HG03439 (cell line): ENCODE measurements at regions not wholly inside any gene's neighbourhood (a gene's known extent, or its start where the extent isn't known, plus 50 kb on each side); places are given as distances from the start of the nearest gene placed in this dataset.

Experiments
- ATAC-seq: cut with Tn5 transposase; IDR thresholded peaks from one replicate; pipeline ENCODE4 v1.9.1; 2021; ENCODE audit warnings: mild to moderate bottlenecking, moderate library complexity; ENCODE audit not compliant: unreplicated experiment

GRCh38 chr10:129361676-129362376 lies 105.2 kb upstream of the MGMT start:
- ATAC-seq: no peak

GRCh38 chr10:129364949-129365348 lies 102.1 kb upstream of the MGMT start:
- ATAC-seq: no peak

GRCh38 chr10:129365767-129366402 lies 101.2 kb upstream of the MGMT start:
- ATAC-seq: no peak

- ATAC-seq: no peak
Observed at GRCh38 chr10:129366450-129366849, 100.6 kb upstream of the MGMT start.

- no peak for ATAC-seq
Observed at GRCh38 chr10:129369566-129369965, 97.5 kb upstream of the MGMT start.

GRCh38 chr10:129371541-129371940 lies 95.5 kb upstream of the MGMT start:
- ATAC-seq: no peak

- no peak for ATAC-seq
Observed at GRCh38 chr10:129372172-129372571, 94.9 kb upstream of the MGMT start.

GRCh38 chr10:129373231-129373630 lies 93.8 kb upstream of the MGMT start:
- ATAC-seq: no peak

- ATAC-seq: no peak
Observed at GRCh38 chr10:129373718-129374117, 93.3 kb upstream of the MGMT start.

GRCh38 chr10:129375171-129375570 lies 91.9 kb upstream of the MGMT start:
- ATAC-seq: no peak

- ATAC-seq: no peak
Observed at GRCh38 chr10:129375912-129376311, 91.1 kb upstream of the MGMT start.

GRCh38 chr10:129380279-129380678 lies 86.8 kb upstream of the MGMT start:
- ATAC-seq: no peak

- no peak for ATAC-seq
Observed at GRCh38 chr10:129381741-129382140, 85.3 kb upstream of the MGMT start.

- ATAC-seq: no peak
Observed at GRCh38 chr10:129382401-129382800, 84.6 kb upstream of the MGMT start.

- ATAC-seq: no peak
Observed at GRCh38 chr10:129383651-129384050, 83.4 kb upstream of the MGMT start.

- ATAC-seq: no peak
Observed at GRCh38 chr10:129385600-129385999, 81.4 kb upstream of the MGMT start.

- ATAC-seq: no peak
Observed at GRCh38 chr10:129386415-129387257, 80.4 kb upstream of the MGMT start.

GRCh38 chr10:129387258-129387525 lies 79.8 kb upstream of the MGMT start:
- no peak for ATAC-seq

- ATAC-seq: no peak
Observed at GRCh38 chr10:129388435-129388834, 78.6 kb upstream of the MGMT start.

- ATAC-seq: no peak
Observed at GRCh38 chr10:129389194-129389593, 77.8 kb upstream of the MGMT start.

- no peak for ATAC-seq
Observed at GRCh38 chr10:129390147-129390546, 76.9 kb upstream of the MGMT start.

GRCh38 chr10:129390726-129391125 lies 76.3 kb upstream of the MGMT start:
- ATAC-seq: no peak
